ENCODE measurements at regions not wholly inside any gene's neighbourhood (a gene's known extent, or its start where the extent isn't known, plus 50 kb on each side); places are given as distances from the start of the nearest gene placed in this dataset.

- ChIA-PET CTCF (no interaction called here), POLR2A (no interaction called here)
- Mint-ChIP-seq H3K27ac (no peak overlapping the region), H3K4me1 (ENCODE audit: low read depth) (peaks cover 4% of the 10 kb centered on the region), H3K4me3 (no peak overlapping the region), H3K36me3 (ENCODE audit: low read depth) (no peaks in the 10 kb centered on the region), H3K27me3 (ENCODE audit: low read depth) (peaks cover 18% of the 10 kb centered on the region), H3K9me3 (ENCODE audit: insufficient read depth) (no peaks in the 10 kb centered on the region)
- ATAC-seq: no peak
- no peak for DNase-seq
Measured at GRCh38 chr2:118246726-118247125, 158.5 kb downstream of the INSIG2 start.

- POLR2A ChIA-PET: interaction anchor here (0.6 kb wide), 1 partner anchor 645 kb away, joined by 3 read pairs; no protein-coding TSS in a partner anchor
- ATAC-seq (no peak), DNase-seq (no peak)
- Mint-ChIP-seq H3K36me3 (ENCODE audit: low read depth) (no peaks in the 10 kb centered on the region), H3K4me1 (ENCODE audit: low read depth) (peaks cover 4% of the 10 kb centered on the region), H3K27ac (no peak overlapping the region), H3K27me3 (ENCODE audit: low read depth) (peaks cover 15% of the 10 kb centered on the region), H3K9me3 (ENCODE audit: insufficient read depth) (no peaks in the 10 kb centered on the region), H3K4me3 (no peak overlapping the region)
- CTCF ChIA-PET: no interaction called here
Measured at GRCh38 chr2:118246079-118246478, 157.8 kb downstream of the INSIG2 start.

- no peaks in the 10 kb centered on the region for H3K36me3 Mint-ChIP-seq (ENCODE audit: low read depth)
- ChIA-PET CTCF (no interaction called here), POLR2A (no interaction called here)
- no peak overlapping the region for H3K4me3 Mint-ChIP-seq
- H3K27ac Mint-ChIP-seq: no peak overlapping the region
- DNase-seq (no peak), ATAC-seq (no peak)
- H3K27me3 Mint-ChIP-seq (ENCODE audit: low read depth): peaks cover 18% of the 10 kb centered on the region
- peaks cover 4% of the 10 kb centered on the region for H3K4me1 Mint-ChIP-seq (ENCODE audit: low read depth)
- no peaks in the 10 kb centered on the region for H3K9me3 Mint-ChIP-seq (ENCODE audit: insufficient read depth)
Measured at GRCh38 chr2:118244686-118245085, 156.4 kb downstream of the INSIG2 start.

- ChIA-PET POLR2A (no interaction called here), CTCF (no interaction called here)
- DNase-seq: no peak
- Mint-ChIP-seq H3K4me3 (no peak overlapping the region), H3K36me3 (ENCODE audit: low read depth) (no peaks in the 10 kb centered on the region), H3K27ac (no peak overlapping the region), H3K4me1 (ENCODE audit: low read depth) (peaks cover 4% of the 10 kb centered on the region), H3K27me3 (ENCODE audit: low read depth) (peaks cover 12% of the 10 kb centered on the region), H3K9me3 (ENCODE audit: insufficient read depth) (no peaks in the 10 kb centered on the region)
- no peak for ATAC-seq
Measured at GRCh38 chr2:118243031-118243430, 154.8 kb downstream of the INSIG2 start.

- Mint-ChIP-seq H3K4me1 (ENCODE audit: low read depth) (peaks cover 4% of the 10 kb centered on the region), H3K27ac (no peak overlapping the region), H3K27me3 (ENCODE audit: low read depth) (peaks cover 12% of the 10 kb centered on the region), H3K36me3 (ENCODE audit: low read depth) (no peaks in the 10 kb centered on the region), H3K4me3 (no peak overlapping the region), H3K9me3 (ENCODE audit: insufficient read depth) (no peaks in the 10 kb centered on the region)
- ChIA-PET POLR2A (no interaction called here), CTCF (no interaction called here)
- no peak for ATAC-seq
- DNase-seq: no peak
Measured at GRCh38 chr2:118242216-118242615, 153.9 kb downstream of the INSIG2 start.

- CTCF ChIA-PET: no interaction called here
- ATAC-seq: no peak
Measured at GRCh38 chr2:118241128-118241527, 152.9 kb downstream of the INSIG2 start.

GRCh38 chr2:118240276-118240675 is 152.0 kb downstream of the INSIG2 start:
- no peak for DNase-seq
- peaks cover 4% of the 10 kb centered on the region for H3K4me1 Mint-ChIP-seq (ENCODE audit: low read depth)
- H3K36me3 Mint-ChIP-seq (ENCODE audit: low read depth): no peaks in the 10 kb centered on the region
- H3K9me3 Mint-ChIP-seq (ENCODE audit: insufficient read depth): no peaks in the 10 kb centered on the region
- no peak for ATAC-seq
- CTCF ChIA-PET: no interaction called here
- peaks cover 10% of the 10 kb centered on the region for H3K27me3 Mint-ChIP-seq (ENCODE audit: low read depth)
- POLR2A ChIA-PET: no interaction called here
- no peak overlapping the region for H3K4me3 Mint-ChIP-seq
- no peak overlapping the region for H3K27ac Mint-ChIP-seq

More at GRCh38 chr2:118241128-118241527, 152.9 kb downstream of the INSIG2 start:
- no peak for DNase-seq
- Mint-ChIP-seq H3K36me3 (ENCODE audit: low read depth) (no peaks in the 10 kb centered on the region), H3K9me3 (ENCODE audit: insufficient read depth) (no peaks in the 10 kb centered on the region), H3K27me3 (ENCODE audit: low read depth) (peaks cover 10% of the 10 kb centered on the region), H3K4me1 (ENCODE audit: low read depth) (peaks cover 4% of the 10 kb centered on the region), H3K4me3 (no peak overlapping the region), H3K27ac (no peak overlapping the region)
- POLR2A ChIA-PET: no interaction called here

GRCh38 chr2:118239284-118239683 is 151.0 kb downstream of the INSIG2 start:
- Mint-ChIP-seq H3K36me3 (ENCODE audit: low read depth) (no peaks in the 10 kb centered on the region), H3K9me3 (ENCODE audit: insufficient read depth) (no peaks in the 10 kb centered on the region), H3K4me3 (no peak overlapping the region), H3K4me1 (ENCODE audit: low read depth) (peaks cover 4% of the 10 kb centered on the region), H3K27ac (no peak overlapping the region), H3K27me3 (ENCODE audit: low read depth) (peaks cover 10% of the 10 kb centered on the region)
- ATAC-seq (no peak), DNase-seq (no peak)
- ChIA-PET POLR2A (no interaction called here), CTCF (no interaction called here)

GRCh38 chr2:118237451-118237850 is 149.2 kb downstream of the INSIG2 start:
- Mint-ChIP-seq H3K27ac (no peak overlapping the region), H3K4me3 (no peak overlapping the region), H3K9me3 (ENCODE audit: insufficient read depth) (no peaks in the 10 kb centered on the region), H3K36me3 (ENCODE audit: low read depth) (no peaks in the 10 kb centered on the region), H3K4me1 (ENCODE audit: low read depth) (peaks cover 4% of the 10 kb centered on the region), H3K27me3 (ENCODE audit: low read depth) (peaks cover 10% of the 10 kb centered on the region)
- DNase-seq (no peak), ATAC-seq (no peak)
- ChIA-PET CTCF (no interaction called here), POLR2A (no interaction called here)

GRCh38 chr2:118232796-118233195 is 144.5 kb downstream of the INSIG2 start:
- CTCF ChIA-PET: no interaction called here
- no peak overlapping the region for H3K27ac Mint-ChIP-seq
- ATAC-seq: no peak

GRCh38 chr2:118232391-118232790 is 144.1 kb downstream of the INSIG2 start:
- Mint-ChIP-seq H3K4me3 (no peak overlapping the region), H3K36me3 (ENCODE audit: low read depth) (no peaks in the 10 kb centered on the region), H3K27ac (no peak overlapping the region), H3K4me1 (ENCODE audit: low read depth) (no peaks in the 10 kb centered on the region), H3K9me3 (ENCODE audit: insufficient read depth) (no peaks in the 10 kb centered on the region), H3K27me3 (ENCODE audit: low read depth) (peaks cover 13% of the 10 kb centered on the region)
- ChIA-PET POLR2A (no interaction called here), CTCF (no interaction called here)
- DNase-seq (no peak), ATAC-seq (no peak)

More at GRCh38 chr2:118232796-118233195, 144.5 kb downstream of the INSIG2 start:
- H3K4me3 Mint-ChIP-seq: no peak overlapping the region
- no peaks in the 10 kb centered on the region for H3K4me1 Mint-ChIP-seq (ENCODE audit: low read depth)
- POLR2A ChIA-PET: no interaction called here
- no peaks in the 10 kb centered on the region for H3K36me3 Mint-ChIP-seq (ENCODE audit: low read depth)
- no peak for DNase-seq
- peaks cover 11% of the 10 kb centered on the region for H3K27me3 Mint-ChIP-seq (ENCODE audit: low read depth)
- no peaks in the 10 kb centered on the region for H3K9me3 Mint-ChIP-seq (ENCODE audit: insufficient read depth)

GRCh38 chr2:118231759-118232158 is 143.5 kb downstream of the INSIG2 start:
- Mint-ChIP-seq H3K27me3 (ENCODE audit: low read depth) (peaks cover 16% of the 10 kb centered on the region), H3K36me3 (ENCODE audit: low read depth) (no peaks in the 10 kb centered on the region), H3K9me3 (ENCODE audit: insufficient read depth) (no peaks in the 10 kb centered on the region), H3K4me1 (ENCODE audit: low read depth) (no peaks in the 10 kb centered on the region), H3K4me3 (no peak overlapping the region), H3K27ac (no peak overlapping the region)
- ATAC-seq: no peak
- DNase-seq: no peak
- POLR2A ChIA-PET: no interaction called here
- CTCF ChIA-PET: interaction anchor here (1.0 kb wide), 1 partner anchor 9 kb away, joined by 3 read pairs; no protein-coding TSS in a partner anchor

GRCh38 chr2:118227698-118228508 is 139.6 kb downstream of the INSIG2 start:
- ATAC-seq (no peak), DNase-seq (no peak)
- Mint-ChIP-seq H3K27me3 (ENCODE audit: low read depth) (peaks cover 42% of the 10 kb centered on the region), H3K4me1 (ENCODE audit: low read depth) (peaks cover 17% of the 10 kb centered on the region), H3K36me3 (ENCODE audit: low read depth) (no peaks in the 10 kb centered on the region), H3K4me3 (no peak overlapping the region), H3K27ac (no peak overlapping the region), H3K9me3 (ENCODE audit: insufficient read depth) (no peaks in the 10 kb centered on the region)
- ChIA-PET CTCF (no interaction called here), POLR2A (no interaction called here)
